IPS-18c (cell line): ENCODE measurements at regions not wholly inside any gene's neighbourhood (a gene's known extent, or its start where the extent isn't known, plus 50 kb on each side); places are given as distances from the start of the nearest gene placed in this dataset.

Source experiments
- H3K4me3 ChIP-seq: 2 replicates; pipeline ENCODE4 v1.7.0; 2013; ENCODE audit warnings: low read depth, mild to moderate bottlenecking, low read length, moderate library complexity; ENCODE audit not compliant: insufficient read depth
- H3K9me3 ChIP-seq: one replicate; pipeline ENCODE4 v1.6.1; 2013; ENCODE audit warnings: mild to moderate bottlenecking, low read length, moderate library complexity; ENCODE audit not compliant: control insufficient read depth, insufficient read depth

- H3K4me3 ChIP-seq = no peak overlapping the region
- H3K9me3 ChIP-seq = no peaks in the 10 kb centered on the region
Measured at GRCh38 chr12:115708801-115709200, 568.7 kb downstream of the MED13L start.

GRCh38 chr12:115700896-115701465, 576.5 kb downstream of the MED13L start:
- Histone ChIP-seq H3K4me3 (no peak overlapping the region), H3K9me3 (no peaks in the 10 kb centered on the region)

DNA sequence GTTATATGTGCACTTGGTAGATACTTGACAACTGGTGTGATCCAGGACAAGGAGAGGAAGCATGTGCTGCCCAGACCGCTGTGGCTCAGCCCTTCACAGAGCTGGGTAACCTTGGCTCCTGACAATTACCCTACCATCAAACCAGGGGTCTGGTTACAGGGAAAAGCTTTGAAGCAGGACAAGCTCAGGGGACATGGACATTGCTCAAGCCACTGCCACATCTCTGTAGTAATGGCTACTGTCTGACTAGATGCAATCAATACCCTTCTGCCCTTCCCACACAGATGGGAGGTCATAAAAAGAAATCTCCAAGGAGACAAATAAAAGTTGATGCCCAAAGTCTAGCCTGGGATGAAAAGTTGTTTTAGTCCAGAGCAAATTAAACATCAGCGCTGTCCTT, 577.4 kb downstream of the MED13L start:
- Histone ChIP-seq H3K4me3 (no peak overlapping the region), H3K9me3 (no peaks in the 10 kb centered on the region)

DNA sequence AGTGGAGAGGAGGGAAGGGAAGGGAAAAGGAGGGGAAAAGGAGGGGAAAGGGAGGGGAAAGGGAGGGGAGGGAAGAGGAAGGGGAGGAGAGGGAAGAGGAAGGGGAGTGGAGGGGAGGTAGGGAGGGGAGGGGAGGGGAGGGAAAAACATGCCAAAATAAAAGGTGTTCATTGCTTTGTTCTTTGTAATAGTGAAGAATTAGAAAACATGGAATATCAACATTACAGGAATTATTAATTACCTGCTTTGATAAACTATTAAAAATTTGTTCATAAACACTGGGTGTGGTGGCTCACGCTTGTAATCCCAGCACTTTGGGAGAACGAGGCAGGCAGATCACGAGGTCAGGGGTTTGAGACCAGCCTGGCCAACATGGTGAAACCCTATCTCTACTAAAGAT, 579.2 kb downstream of the MED13L start:
- no peaks in the 10 kb centered on the region for H3K9me3 ChIP-seq
- H3K4me3 ChIP-seq = no peak overlapping the region

DNA sequence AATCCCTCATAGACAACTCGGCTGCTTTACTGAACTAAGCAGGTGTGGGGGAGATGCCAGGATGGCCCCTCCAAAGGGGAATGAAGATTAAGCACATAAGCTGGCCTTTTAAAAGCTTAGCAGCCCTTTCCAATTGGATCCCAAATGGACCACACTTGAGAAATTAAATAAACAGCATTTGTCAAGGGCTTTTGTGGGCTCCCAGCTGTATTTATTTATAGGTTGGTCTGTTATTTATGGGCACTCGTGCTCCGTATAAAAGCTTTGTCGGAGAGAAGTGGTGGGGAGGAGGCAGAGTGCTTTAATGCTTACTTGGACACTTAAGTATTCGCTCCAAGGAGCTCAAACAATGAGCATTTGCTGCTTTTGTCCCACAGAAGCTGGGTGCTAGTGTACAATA, 580.2 kb downstream of the MED13L start:
- no peak overlapping the region for H3K4me3 ChIP-seq

GRCh38 chr12:115694564-115694963, 582.9 kb downstream of the MED13L start:
- no peaks in the 10 kb centered on the region for H3K9me3 ChIP-seq
- no peak overlapping the region for H3K4me3 ChIP-seq

More for the DNA sequence above, 580.2 kb downstream of the MED13L start:
- no peaks in the 10 kb centered on the region for H3K9me3 ChIP-seq

DNA sequence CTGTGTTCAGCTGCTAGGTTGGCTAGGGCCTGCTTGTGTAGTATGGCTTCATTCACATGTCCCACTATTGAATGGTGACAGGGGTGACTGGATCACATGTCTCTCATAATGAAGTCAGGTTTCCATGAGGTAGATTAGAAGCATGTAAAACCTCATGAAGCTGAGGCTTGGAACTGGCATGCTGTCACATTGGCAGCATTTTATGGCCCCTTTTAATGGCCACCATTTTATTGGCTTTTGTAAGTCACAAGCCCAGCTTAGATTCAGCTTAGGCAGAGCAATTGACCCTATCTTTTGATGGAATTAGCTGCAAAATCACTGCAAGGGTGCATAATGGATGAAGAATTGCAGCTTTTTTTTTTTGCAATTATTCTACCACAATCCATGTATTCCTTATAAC, 583.5 kb downstream of the MED13L start:
- Histone ChIP-seq H3K4me3 (no peak overlapping the region), H3K9me3 (no peaks in the 10 kb centered on the region)

- no peaks in the 10 kb centered on the region for H3K9me3 ChIP-seq
- no peak overlapping the region for H3K4me3 ChIP-seq
Measured at GRCh38 chr12:115691123-115691522, 586.4 kb downstream of the MED13L start.

- no peaks in the 10 kb centered on the region for H3K9me3 ChIP-seq
- H3K4me3 ChIP-seq = no peak overlapping the region
Measured at GRCh38 chr12:115687094-115687493, 590.4 kb downstream of the MED13L start.

GRCh38 chr12:115683240-115683780, 594.2 kb downstream of the MED13L start:
- H3K9me3 ChIP-seq = peaks cover 7% of the 10 kb centered on the region
- no peak overlapping the region for H3K4me3 ChIP-seq

DNA sequence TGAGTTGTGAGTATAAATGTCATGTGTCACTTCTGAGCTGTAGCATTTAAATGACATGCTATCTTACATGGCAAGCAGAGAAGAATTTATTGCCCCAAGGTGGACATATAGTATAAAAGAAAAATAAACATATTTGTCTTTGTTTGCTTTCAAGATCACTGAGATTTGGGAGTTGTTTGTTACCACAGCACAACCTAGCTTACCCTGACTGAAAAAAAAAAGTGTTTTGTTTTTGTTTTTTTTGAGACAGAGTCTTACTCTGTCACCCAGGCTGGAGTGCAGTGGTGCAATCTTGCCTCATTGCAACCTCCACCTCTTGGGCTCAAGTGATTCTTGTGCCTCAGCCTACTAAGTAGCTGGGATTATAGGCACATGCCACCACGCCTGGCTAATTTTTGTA, 596.5 kb downstream of the MED13L start:
- Histone ChIP-seq H3K9me3 (peaks cover 7% of the 10 kb centered on the region), H3K4me3 (no peak overlapping the region)

GRCh38 chr12:115672506-115673080, 604.9 kb downstream of the MED13L start:
- Histone ChIP-seq H3K9me3 (no peaks in the 10 kb centered on the region), H3K4me3 (no peak overlapping the region)

GRCh38 chr12:115672086-115672485, 605.4 kb downstream of the MED13L start:
- no peak overlapping the region for H3K4me3 ChIP-seq

DNA sequence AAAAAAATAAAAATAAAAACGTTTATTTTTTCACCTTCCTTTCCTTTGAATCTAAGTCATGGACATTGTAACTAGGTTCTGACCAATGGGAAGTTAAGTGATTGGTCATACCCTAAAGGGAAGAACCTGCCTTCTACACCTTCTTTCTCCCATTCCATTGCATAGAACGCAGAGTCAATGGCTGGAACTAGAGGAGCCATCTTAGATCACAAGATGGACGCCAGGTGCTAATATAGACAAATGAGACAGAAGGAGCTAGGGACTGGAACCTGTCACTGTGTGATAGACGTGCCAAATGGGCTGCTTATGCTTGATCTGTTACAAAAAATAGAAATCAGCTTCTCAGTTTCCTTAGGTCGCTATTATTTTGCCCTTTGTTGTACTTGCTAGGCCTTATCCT, 606.6 kb downstream of the MED13L start:
- H3K4me3 ChIP-seq = no peak overlapping the region
- no peaks in the 10 kb centered on the region for H3K9me3 ChIP-seq

More at GRCh38 chr12:115672086-115672485, 605.4 kb downstream of the MED13L start:
- no peaks in the 10 kb centered on the region for H3K9me3 ChIP-seq

DNA sequence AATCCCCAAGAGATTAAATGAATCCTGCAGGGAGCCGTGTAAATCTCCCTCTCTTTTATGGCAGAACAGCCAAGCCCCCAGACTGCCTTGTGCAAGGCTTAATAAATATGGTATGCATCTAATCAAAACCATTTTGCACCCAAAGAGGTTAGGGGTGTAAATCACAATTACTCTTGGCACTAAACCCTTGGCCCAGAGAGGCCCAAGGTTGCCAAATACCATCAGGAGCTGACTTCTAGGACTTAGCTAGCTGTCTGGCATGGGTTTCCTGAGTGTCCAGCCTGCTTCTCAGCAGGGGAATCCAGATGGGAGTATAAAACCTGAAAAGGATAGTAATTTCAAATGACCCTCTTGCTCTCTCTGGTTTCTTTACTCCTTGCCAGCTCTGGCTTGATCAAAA, 610.4 kb downstream of the MED13L start:
- Histone ChIP-seq H3K4me3 (no peak overlapping the region), H3K9me3 (no peaks in the 10 kb centered on the region)

- Histone ChIP-seq H3K4me3 (no peak overlapping the region), H3K9me3 (no peaks in the 10 kb centered on the region)
Measured at GRCh38 chr12:115666168-115666567, 611.3 kb downstream of the MED13L start.

GRCh38 chr12:115661112-115661511, 616.4 kb downstream of the MED13L start:
- Histone ChIP-seq H3K4me3 (no peak overlapping the region), H3K9me3 (no peaks in the 10 kb centered on the region)

DNA sequence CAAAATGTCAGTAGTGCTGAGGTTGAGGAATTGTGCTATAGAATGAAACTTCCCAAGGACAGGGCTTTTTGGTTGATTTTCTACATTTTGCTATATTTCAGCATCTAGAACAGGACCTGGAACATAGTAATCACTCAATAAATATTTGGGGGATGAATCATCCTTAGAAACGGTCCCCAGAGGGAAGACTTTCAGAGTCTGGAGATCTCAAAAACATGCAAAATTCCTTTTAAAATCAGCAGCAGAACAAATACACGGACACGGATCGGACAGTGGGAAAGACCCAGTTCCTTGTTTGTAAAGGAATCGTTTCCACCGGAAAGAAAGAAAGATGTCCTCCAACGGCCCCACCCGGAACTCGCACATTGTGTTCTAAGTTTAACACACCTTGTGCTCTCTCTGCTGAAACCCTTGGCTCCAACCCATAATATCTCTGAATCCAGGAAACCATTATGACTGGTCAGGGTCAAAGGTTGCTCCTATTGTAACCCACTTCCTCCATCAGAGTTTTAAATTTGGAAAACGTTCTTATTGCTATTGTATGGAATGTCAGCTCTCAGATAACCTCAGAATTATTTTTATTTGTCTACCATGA, 617.2 kb downstream of the MED13L start:
- Histone ChIP-seq H3K4me3 (no peak overlapping the region), H3K9me3 (no peaks in the 10 kb centered on the region)
